Right lobe of liver (tissue), 6 donors: ENCODE measurements at regions not wholly inside any gene's neighbourhood (a gene's known extent, or its start where the extent isn't known, plus 50 kb on each side); places are given as distances from the start of the nearest gene placed in this dataset.
A peak's percentile ranks its signal among the peaks of the same experiment; 100 is the strongest.

ENCODE experiments used
- ATAC-seq, 4 donors: fragments of 200-7000 bp; cut with Tn5 transposase; one replicate each; pipeline ENCODE4 v1.9.1; 2020; ENCODE audit warnings: mild to moderate bottlenecking in 4 of 4, moderate library complexity in 4 of 4
- DNase-seq, 3 donors: peaks; one replicate each; pipeline ENCODE4 v3.0.0-alpha.2; 2020
- H3K27ac ChIP-seq, 3 donors: fragments of 200-600 bp; one replicate each; pipeline ENCODE4 v1.8.0; 2022
- H3K27me3 ChIP-seq, 2 donors: fragments of 200-600 bp; one replicate each; pipeline ENCODE4 v1.8.0; 2022
- H3K36me3 ChIP-seq, 4 donors: fragments of 200-600 bp; sonication (generic) in 1 of 4; one replicate each; pipeline versions ENCODE4 v1.5.1 to v1.8.0; 2017 to 2022; ENCODE audit warnings: control low read depth in 1 of 4
- H3K4me1 ChIP-seq, 4 donors: fragments of 200-600 bp; sonication (generic) in 1 of 4; one replicate each; pipeline versions ENCODE4 v1.5.1 to v1.8.0; 2017 to 2022; ENCODE audit warnings: control low read depth in 1 of 4
- H3K4me3 ChIP-seq, 3 donors: fragments of 200-600 bp; one replicate each; pipeline ENCODE4 v1.8.0; 2022
- H3K9me3 ChIP-seq, 4 donors: fragments of 200-600 bp; sonication (generic) in 1 of 4; one replicate each; pipeline versions ENCODE4 v1.5.1 to v1.8.0; 2017 to 2022; ENCODE audit warnings: control low read depth in 1 of 4
- POLR2A ChIP-seq: fragments of 450-650 bp; IDR thresholded peaks from one replicate; pipeline ENCODE4 v1.6.1; 2017; ENCODE audit warnings: antibody characterized with exemption, mild to moderate bottlenecking
- WGBS: methylation state at CpG from one replicate; pipeline ENCODE4 v1.1.6; 2018; ENCODE audit warnings: low coverage, low lambda C conversion rate; ENCODE audit not compliant: insufficient coverage; ENCODE audit errors: missing lambda C conversion rate; 5-methylcytosine and 5-hydroxymethylcytosine counted together
- intact Hi-C, 2 donors: fragments of 100-400 bp; cut with DNase I; formaldehyde crosslinking; loops; one replicate each; pipeline versions ENCODE4 v1.11.2 to v1.14.1; 2022
- TF ChIP-seq, protein P1 (sequence below), 4 donors: fragments of 200-600 bp in 3 of 4; fragments of 450-650 bp in 1 of 4; IDR thresholded peaks; one replicate each; pipeline versions ENCODE4 v1.5.1 to v1.8.0; 2016 to 2022; ENCODE audit warnings: antibody characterized with exemption in 4 of 4, mild to moderate bottlenecking in 2 of 4
- donor health status: DM: no; HTN: yes; CAD: no.
- donor health status: DM: no; HTN: no; CAD: no.
- donor health status: DM: no; HTN: no; CAD: no.
- donor health status: DM: no; HTN: yes; CAD: no.
- donor health status: DM: no; HTN: yes; CAD: no.

DNA sequence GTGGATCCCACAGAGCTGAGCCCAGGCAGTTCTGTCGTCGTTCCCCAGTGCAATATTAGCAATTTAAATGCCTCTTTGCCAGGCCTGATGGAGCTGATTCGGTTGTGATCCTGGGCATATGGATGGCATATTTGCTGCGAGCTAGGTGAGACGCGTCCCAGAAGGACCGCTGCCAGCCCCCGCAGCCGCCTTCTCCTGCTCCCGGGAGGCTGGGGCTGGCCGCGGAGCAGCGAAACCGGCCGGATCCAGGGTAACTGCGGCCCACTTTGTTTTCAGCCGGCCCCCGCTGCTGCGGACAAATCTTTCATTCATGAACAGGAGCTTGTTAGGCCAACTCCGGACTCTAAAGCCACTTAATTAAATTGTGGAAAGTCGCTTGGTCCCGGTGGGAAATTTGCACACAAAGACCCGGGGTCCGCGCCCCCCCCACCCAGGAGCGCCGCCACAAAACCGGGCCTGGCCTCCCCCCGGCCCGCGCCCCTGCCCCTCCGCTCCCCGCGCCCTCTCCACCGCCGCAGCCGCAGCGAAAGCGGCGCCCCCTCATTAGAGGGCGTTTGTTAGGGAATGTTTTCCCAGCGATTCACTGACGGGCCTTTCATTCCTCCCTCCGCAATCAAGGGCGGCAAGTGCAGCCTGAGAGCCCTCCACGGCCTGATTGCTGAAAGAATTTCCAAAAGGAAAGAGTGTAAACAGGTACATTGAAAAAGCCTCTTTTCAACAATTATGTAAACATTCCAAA lies 383.3 kb downstream of the RRAGC start:
- Histone ChIP-seq H3K27ac (no peak overlapping the region), H3K9me3 (no peaks in the 10 kb centered on the region), H3K4me1 (no peaks in the 10 kb centered on the region), H3K36me3 (no peaks in the 10 kb centered on the region), H3K27me3 (no peaks in the 10 kb centered on the region), H3K4me3 (no peak overlapping the region)
- intact Hi-C loops, result no loop called here
- ATAC-seq (no peak), DNase-seq (no peak)
- 5% methylated on average over 18 of the region's 46 CpGs for WGBS
- TF ChIP-seq, protein P1, sequence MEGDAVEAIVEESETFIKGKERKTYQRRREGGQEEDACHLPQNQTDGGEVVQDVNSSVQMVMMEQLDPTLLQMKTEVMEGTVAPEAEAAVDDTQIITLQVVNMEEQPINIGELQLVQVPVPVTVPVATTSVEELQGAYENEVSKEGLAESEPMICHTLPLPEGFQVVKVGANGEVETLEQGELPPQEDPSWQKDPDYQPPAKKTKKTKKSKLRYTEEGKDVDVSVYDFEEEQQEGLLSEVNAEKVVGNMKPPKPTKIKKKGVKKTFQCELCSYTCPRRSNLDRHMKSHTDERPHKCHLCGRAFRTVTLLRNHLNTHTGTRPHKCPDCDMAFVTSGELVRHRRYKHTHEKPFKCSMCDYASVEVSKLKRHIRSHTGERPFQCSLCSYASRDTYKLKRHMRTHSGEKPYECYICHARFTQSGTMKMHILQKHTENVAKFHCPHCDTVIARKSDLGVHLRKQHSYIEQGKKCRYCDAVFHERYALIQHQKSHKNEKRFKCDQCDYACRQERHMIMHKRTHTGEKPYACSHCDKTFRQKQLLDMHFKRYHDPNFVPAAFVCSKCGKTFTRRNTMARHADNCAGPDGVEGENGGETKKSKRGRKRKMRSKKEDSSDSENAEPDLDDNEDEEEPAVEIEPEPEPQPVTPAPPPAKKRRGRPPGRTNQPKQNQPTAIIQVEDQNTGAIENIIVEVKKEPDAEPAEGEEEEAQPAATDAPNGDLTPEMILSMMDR (IDR thresholded peaks at IDR 0.05), result no peak
- TF ChIP-seq POLR2A, result no peak

DNA sequence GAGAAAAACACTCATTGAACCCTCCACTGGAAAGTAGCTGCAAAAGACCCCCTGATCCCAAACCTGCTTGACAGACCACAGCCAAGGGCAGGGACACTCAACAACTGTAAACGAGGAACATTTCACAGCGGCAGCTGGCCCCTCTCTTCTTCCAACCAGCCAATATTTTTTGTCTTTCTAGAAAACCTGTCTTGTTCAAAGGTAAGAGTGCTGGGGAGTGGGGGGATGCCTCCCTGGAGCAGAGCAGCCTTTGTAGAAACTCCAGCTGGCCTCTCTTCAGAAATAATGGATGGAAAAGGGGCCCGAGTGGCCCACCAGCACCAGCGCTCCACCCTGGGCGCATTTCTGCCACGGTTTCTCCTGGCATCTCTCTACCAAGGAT lies 384.0 kb downstream of the RRAGC start:
- no peak overlapping the region for H3K4me3 ChIP-seq
- no peak for ATAC-seq
- peaks cover 0 to 1% of the 10 kb centered on the region in 2 donors for H3K27me3 ChIP-seq
- TF ChIP-seq, protein P1 (IDR thresholded peaks at IDR 0.05), result no peak
- no peak for TF ChIP-seq POLR2A
- WGBS, result 59% methylated on average over 6 of the region's 6 CpGs
- no peaks in the 10 kb centered on the region for H3K36me3 ChIP-seq
- no peaks in the 10 kb centered on the region for H3K4me1 ChIP-seq
- H3K27ac ChIP-seq, result no peak overlapping the region
- DNase-seq, result no peak
- no peaks in the 10 kb centered on the region for H3K9me3 ChIP-seq
- intact Hi-C loops, result no loop called here

DNA sequence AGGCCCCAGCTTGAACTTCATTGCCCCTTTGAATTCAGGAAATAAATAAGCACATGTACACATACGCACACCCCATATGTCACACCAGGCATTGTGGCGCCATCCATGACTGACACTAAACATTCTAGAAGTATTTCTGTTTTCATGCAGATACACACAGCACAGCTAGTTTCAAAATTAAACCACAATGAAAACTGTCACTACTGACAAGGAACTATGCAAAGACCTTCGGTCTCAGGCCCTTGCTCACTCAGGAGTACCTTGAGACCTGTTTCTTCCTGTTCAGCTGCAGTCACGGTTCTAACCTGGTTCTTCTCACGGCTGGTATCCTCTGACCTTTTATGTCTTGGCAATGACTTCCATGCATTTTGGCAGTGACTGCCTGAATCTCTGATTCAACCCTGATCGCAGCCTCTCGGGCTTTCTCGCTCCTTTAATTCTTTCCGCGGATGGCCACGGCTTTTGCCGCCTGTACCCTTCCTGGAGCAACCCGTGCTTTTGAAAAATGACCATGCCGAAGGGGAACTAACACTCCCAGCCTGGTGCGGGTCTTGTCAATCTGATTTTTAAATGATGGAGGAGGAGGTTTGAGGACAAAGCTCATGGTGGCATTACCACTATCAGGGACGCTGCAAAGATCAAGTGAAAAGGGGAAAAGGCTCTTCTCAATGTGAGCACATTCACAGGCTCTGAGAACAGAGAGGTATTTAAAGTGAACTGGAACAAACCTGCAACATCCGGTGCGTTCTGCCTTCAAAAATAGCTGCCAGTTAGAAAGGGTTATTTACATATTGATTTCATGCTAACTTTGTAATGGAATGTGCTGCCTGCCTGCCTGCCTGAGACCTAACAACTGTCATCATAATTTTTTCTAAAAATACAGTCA lies 384.6 kb downstream of the RRAGC start:
- ATAC-seq (peak in 2 of 4 donors; percentile 22 to 30), DNase-seq (no peak)
- WGBS, result 46% methylated on average over 18 of the region's 18 CpGs
- Histone ChIP-seq H3K36me3 (no peaks in the 10 kb centered on the region), H3K27me3 (peaks cover 0 to 3% of the 10 kb centered on the region in 2 donors), H3K27ac (no peak overlapping the region), H3K9me3 (no peaks in the 10 kb centered on the region), H3K4me1 (no peaks in the 10 kb centered on the region), H3K4me3 (no peak overlapping the region)
- intact Hi-C loops, result no loop called here
- TF ChIP-seq, protein P1 (IDR thresholded peaks at IDR 0.05), result no peak
- TF ChIP-seq POLR2A, result no peak

DNA sequence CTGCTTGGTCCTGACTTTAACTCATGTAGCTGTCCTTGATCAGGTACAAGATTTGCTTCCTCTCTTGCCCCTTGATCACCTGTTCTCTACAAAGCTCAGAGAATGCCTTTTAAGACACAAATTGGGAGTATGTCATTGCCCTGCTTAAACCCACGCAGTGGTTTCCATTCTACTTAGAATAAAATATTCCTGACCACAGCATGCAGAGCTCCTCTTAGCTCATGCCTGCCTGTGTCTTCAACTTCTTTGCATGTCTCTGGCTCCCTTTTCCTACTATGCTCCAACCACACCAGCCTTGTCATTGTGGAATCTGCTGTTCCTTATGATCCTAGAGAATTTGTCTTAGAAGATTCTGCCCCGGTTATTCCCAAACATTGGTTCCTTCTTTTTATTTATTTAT lies 393.1 kb downstream of the RRAGC start:
- Histone ChIP-seq H3K4me1 (no peaks in the 10 kb centered on the region), H3K36me3 (no peaks in the 10 kb centered on the region), H3K4me3 (no peak overlapping the region), H3K27ac (no peak overlapping the region), H3K9me3 (no peaks in the 10 kb centered on the region), H3K27me3 (peaks cover 0 to 3% of the 10 kb centered on the region in 2 donors)
- 68% methylated on average over 2 of the region's 2 CpGs for WGBS
- intact Hi-C loops, result no loop called here
- no peak for TF ChIP-seq POLR2A
- TF ChIP-seq, protein P1 (IDR thresholded peaks at IDR 0.05), result no peak
- ATAC-seq, result no peak
- DNase-seq, result no peak
